ENCODE measurements at regions not wholly inside any gene's neighbourhood (a gene's known extent, or its start where the extent isn't known, plus 50 kb on each side); places are given as distances from the start of the nearest gene placed in this dataset.
"Not testable (repeated sequence)": the region's sequence is repeated elsewhere in the genome, so short reads cannot be mapped to it uniquely, and the experiment has no call there.

DNA sequence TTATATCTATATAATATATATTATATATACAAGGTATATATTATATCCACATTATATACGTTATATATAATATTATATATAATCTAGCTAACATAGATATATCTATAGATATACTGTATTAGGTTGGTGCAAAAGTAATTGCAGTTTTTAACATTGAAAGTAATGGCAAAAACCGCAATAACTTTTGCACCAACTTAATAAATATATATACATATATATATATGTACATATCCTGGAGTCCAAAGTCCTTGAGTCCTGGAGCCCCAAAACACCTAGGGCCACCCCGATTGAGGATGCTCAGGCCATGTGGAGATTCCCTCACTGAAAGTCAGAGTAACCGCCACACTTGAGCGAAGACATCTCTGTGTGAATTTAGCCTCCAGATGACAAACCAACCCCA is 408.2 kb upstream of the AUTS2 start:
- no peak for DNase-seq (ENCODE audit: low read depth in 2 of 3, low spot score in 2 of 3)

DNA sequence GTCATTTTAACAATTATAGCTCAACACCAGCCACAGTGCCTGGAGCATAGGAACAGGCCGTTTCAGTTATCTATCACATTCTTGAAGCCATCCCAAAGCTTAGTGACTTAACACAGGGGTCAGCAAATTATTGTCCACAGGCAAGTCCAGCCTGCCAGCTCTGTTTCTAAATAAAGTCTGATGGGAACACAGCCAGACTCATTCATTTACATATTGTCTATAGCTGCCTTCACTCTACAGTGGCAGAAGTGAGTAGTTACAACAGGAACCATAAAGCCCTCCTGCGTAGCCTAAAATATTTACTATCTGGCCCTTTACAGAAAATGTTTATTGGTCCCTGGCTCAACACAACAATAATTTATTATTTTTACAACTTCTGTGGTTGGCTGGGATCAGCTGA is 407.5 kb upstream of the AUTS2 start:
- no peak for DNase-seq (ENCODE audit: low read depth in 2 of 3, low spot score in 2 of 3)

DNA sequence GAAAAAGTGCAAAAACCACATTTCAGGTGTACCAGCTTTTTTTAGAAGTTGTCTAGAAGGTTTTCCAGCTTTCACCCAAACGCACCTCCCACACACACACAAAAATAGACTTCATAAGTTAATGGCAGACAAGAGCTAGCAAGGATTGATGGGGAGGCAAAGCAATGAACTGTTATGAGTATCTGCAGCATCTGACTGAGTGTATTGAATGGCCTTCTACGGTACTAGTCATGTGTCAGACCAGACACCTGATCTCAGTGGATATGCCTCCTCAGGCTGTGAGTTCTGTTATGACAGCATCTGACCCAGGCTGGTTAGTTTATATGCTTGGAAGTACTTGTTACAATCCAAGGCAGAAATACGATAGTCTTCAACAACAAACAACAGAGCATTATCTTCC is 406.1 kb upstream of the AUTS2 start:
- no peak for DNase-seq (ENCODE audit: low read depth in 2 of 3, low spot score in 2 of 3)

DNA sequence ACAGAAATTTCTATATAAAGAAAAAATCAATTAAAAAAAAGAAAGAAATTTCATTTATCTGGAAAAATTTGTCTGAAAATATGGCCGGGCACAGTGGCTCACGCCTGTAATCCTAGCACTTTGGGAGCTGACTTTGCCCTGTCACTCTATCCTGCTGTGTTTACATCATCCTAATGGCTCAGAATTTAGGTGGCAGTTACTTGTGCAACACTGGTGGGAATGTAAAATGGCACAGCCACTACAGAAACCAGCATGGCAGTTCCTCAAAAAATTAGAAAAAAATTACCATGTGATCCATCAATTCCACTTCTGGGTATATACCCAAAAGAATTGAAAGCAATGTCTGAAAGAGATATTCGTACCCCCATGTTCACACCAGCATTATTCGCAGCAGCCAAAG is 405.2 kb upstream of the AUTS2 start:
- DNase-seq (ENCODE audit: low read depth in 2 of 3, low spot score in 2 of 3), result no peak

DNA sequence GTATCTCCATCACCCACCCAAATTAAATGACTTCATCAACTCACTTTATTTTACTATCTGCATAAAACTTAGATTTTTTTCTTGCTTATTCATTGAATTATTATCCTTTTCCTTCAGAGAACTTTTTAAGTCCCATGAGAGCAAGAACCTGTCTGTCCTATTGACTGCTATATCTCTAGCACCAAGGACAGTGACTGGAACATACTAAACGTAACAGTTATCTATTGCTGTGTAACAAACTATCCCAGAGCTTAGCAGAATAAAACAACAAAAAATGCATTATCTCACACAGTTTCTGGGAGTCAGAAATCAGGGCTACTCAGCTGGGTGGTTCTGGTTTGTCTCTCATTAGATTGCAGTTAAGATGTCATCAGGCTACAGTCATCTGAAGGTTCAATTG is 401.7 kb upstream of the AUTS2 start:
- DNase-seq (ENCODE audit: low read depth in 2 of 3, low spot score in 2 of 3), result no peak

DNA sequence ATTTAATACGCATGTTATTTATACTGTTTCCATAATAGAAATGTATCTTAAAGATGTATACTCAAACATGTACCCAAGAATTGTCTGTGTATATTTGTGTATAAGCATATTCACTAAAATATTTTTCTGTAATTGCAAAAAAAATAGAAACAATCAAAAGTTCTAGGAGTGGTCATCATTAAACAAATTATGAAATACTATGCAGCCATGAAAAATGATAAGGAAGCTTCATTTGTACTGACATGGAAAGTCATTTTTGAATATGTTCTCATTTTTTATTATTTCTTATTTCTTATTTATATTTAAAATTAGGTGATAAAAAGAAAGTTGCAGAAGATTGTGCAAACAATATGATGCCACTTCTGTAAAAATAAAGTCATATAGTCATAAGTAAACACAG is 400.0 kb upstream of the AUTS2 start:
- no peak for DNase-seq (ENCODE audit: low read depth in 2 of 3, low spot score in 2 of 3)

DNA sequence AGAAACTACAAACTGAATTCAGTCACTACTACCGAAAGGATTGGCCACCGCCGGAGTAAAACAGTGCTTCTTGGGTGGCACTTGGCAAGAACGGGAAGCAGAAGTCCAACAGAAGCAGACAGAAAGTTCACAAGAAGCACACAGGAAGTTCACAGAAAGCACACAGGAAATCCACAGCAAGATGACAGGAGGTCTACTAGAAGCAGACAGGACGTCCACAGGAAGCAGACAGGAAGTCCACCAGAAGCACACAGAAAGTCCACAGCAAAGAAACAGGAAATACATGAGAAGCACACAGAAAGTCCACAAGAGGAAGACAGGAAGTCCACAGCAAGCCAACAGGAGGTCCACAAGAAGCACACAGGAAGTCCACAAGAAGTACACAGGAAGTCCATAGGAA is 399.2 kb upstream of the AUTS2 start:
- DNase-seq (ENCODE audit: low read depth in 2 of 3, low spot score in 2 of 3), result no peak

DNA sequence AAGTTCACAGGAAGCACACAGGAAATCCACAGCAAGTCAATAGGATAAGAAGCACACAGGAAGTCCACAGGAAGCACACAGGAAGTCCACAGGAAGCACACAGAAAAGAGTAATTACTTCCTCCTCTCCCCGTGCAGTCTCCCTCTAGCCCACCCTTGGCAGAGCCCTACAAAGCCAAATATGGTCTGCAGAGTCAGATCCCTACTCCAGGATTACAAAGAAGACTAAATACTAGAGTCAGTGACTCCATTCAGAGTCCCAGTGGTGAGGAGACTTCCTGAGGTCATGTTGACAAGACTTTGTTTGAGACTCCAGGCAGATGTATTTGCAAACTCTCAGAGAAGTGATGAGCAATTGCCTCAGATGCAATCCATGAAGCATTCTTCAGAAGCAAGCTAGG is 398.6 kb upstream of the AUTS2 start:
- no peak for DNase-seq (ENCODE audit: low read depth in 2 of 3, low spot score in 2 of 3)

DNA sequence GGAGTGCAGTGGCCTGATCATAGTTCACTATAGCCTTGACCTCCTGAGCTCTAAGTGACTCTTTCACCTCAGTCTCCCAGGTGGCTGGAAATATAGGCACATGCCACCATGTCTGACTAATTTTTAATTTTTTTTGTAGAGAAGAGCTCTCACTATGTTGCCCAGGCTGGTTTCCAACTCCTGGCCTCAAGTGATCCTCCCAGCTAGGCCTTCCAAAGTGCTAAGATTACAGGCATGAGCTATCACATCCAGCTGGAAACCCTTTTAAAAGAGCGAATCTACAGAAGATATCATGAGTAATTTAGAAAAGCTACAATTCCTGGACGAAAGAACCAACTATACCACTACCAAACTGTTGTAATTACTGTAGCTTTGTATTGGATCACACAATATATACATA is 394.4 kb upstream of the AUTS2 start:
- DNase-seq (ENCODE audit: low read depth in 2 of 3, low spot score in 2 of 3), result no peak

DNA sequence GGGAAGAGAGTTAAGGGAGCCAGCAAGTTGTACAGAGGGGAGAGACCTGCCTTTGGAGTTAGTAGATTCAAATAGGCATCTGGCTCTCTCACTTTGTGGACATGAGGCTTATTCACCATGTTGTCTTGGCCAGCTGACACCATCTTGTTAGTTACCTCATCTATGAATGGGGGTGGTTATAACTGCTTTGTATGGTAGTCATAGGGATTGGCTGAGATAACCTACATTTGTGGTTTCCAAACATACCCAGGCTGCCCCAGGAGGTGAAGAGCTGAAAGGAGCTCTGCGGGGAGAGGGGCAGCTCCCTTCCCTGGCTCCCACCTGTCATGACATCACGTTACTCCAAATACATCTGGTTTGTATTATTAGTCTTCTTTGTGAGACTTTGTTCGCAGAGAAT is 393.3 kb upstream of the AUTS2 start:
- DNase-seq (ENCODE audit: low read depth in 2 of 3, low spot score in 2 of 3), result no peak

DNA sequence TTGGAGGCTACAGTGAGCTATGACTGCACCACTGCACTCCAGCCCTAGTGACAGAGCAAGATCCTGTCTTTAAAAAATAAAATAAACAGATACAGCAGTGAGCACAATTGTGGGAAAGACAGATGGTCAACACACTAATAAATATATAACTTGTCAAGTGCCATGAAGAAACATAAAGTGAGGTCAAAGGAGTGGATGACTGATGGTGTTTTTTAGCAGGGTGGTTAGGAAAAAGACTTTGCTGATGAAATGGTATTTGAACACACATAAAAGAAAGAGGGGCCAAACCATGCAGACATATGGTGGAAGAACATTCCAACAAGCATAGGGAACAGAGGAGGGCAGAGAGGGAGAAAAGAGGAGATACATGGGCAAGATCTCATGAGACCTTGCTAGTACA is 392.7 kb upstream of the AUTS2 start:
- DNase-seq (ENCODE audit: low read depth in 2 of 3, low spot score in 2 of 3), result no peak

DNA sequence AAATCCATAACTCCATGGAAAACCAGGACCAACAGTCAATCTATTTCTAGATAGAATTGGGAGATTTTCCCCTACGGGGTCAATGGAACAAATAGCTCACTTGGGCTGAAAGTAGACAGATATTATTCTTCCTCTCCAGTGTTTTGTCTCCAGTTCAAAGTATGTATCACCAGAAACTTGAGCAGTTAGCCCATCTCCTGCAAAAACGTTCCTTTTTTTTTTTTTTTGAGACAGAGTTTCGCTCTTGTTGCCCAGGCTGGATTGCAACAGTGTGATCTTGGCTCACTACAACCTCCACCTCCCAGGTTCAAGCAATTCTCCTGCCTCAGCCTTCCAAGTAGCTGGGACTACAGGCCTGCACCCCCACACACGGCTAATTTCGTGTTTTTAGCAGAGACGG is 390.0 kb upstream of the AUTS2 start:
- DNase-seq (ENCODE audit: low read depth in 2 of 3, low spot score in 2 of 3), result no peak

DNA sequence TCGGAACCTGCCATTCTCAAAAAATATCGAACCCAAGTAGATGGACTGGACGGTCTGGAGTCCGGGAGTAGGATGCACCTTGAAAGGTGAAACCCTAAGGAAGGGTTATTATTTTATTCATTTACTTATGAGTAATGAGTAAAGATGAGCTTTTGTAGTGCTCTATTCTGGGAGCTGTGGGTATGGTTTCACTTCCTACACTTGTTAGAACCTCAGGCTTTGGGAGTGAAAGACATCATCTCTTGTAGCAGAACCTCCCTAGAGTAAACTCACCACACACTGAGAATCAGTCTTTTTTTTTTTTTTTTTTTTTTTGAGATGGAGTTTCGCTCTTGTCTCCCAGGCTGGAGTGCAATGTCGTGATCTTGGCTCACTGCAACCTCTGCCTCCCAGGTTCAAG is 389.4 kb upstream of the AUTS2 start:
- DNase-seq (ENCODE audit: low read depth in 2 of 3, low spot score in 2 of 3), result no peak

DNA sequence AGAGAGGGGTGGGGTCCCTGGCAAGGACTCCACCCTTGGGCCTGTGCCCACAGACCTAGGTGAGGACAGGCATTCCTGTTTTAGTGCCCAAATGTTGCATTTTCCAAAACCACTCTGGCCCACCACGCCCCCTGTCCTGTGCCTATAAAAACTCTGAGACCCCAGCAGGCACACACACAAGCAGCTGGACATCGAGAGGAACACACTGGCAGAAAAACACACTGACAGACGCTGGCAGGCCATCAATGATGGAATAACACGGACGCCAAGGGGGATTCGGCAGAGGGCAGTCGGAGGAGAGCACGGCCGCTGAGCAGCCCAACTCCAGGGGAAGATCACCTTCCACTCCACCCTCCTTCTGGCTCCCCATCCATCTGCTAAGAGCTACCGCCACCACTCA is 386.9 kb upstream of the AUTS2 start:
- DNase-seq (ENCODE audit: low read depth in 2 of 3, low spot score in 2 of 3), result no peak

DNA sequence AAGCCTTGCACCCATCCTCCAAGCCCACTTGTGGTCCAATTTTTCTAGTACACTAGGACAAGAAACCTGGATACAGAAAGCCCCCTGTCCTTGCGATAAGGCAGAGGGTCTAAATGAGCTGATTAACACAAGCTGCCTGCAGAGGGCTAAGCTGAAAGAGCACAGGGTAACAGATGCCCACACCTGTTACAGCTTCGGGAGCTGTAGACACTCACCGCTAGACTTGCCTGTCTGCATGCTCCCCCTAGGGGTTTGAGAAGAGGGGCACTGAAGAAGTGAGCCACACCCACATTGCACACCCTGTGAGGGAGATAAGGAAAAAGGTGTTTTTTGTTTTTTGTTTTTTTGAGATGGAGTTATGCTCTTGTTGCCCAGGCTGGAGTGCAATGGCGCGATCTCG is 386.5 kb upstream of the AUTS2 start:
- no peak for DNase-seq (ENCODE audit: low read depth in 2 of 3, low spot score in 2 of 3)

DNA sequence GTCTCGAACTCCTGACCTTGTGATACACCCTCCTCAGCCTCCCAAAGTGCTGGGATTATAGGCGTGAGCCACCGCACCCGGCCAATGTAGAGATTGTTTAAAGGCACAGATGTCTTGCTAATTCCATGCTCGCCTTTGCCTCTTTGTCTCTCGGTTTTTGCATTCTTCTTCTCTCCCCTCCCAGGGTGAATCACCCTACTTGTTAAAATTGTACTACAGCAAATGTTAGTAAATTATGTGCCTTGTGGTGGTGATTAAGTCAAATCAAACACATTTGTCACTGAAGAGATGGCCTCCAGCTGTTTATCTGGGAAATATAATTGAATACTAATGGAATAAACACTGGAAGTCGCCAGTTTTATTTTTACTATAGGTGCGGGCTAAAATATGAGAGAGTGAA is 384.4 kb upstream of the AUTS2 start:
- DNase-seq (ENCODE audit: low read depth in 2 of 3, low spot score in 2 of 3), result no peak

DNA sequence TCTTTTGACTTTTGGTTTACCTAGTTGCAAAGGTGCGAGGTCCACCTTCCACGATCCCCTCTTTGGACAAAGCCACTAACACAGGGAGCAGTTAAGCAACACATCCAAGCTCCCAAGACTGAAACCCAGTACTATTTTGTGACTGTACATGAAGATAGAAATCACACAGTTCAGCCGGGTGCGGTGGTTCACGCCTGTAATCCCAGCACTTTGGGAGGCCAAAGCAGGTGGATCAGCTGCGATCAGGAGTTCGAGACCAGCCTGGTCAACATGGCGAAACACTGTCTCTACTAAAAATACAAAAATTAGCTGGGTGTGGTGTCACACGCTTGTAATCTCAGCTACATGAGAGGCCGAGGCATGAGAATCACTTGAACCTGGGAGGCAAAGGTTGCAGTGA is 382.8 kb upstream of the AUTS2 start:
- not testable (repeated sequence) for DNase-seq (ENCODE audit: low read depth in 2 of 3, low spot score in 2 of 3)

DNA sequence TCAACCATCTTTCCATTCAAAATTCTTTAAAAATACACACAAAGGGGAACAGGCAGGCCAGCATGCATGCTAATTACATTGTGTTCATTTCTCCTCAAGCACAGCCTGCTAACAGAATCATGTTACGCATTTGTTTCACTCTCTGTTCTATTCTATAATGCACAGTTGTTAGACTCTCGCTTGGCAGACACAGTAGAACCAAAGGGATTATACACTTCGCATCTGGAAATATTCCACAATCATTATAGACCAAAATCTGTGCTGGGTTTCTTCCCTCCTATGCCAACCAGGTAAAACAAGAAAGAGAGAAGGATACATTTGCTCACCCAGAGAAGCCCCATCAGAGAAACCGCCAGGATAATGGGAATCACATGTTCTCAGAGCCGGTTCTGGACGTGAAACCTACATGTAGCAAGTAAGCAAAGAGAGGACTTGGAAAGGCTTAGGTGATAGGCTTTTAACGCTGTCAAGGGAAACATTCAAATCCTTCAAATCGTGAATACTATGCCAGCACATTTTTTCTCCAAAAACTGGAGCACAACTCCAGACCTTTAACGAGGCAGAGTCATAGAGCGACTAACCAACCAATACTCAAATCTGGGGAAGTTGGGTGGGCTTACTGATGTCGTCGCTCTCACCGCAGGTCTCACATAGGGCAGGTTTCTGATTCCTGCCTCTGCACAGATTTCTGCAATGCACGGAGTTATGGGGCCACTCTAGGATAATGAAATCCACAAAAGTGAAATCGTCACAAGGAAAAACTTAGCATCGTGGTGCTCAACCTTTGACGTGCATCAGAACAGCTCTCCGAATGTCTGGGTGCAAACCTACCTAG is 380.5 kb upstream of the AUTS2 start:
- DNase-seq (ENCODE audit: low read depth in 2 of 3, low spot score in 2 of 3), result no peak

DNA sequence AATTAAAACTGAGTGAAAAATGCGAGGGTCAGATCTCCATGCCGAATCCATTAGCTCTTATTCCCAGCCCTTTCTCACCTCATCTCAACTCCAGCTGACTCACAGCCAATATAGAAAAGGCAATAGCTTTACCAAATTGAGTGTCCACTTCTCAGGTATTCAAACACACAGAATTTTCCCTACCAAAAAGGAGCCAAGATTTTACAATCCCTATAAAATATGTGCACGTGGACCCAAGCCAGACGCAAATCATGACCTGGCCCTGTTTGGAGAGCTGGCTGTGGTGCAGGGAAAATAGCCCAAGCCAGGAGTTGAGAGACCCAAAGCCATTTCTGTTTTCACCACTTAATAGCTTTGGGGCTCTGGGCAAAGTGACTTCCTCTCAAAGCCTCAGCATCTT is 379.7 kb upstream of the AUTS2 start:
- DNase-seq (ENCODE audit: low read depth in 2 of 3, low spot score in 2 of 3), result no peak

DNA sequence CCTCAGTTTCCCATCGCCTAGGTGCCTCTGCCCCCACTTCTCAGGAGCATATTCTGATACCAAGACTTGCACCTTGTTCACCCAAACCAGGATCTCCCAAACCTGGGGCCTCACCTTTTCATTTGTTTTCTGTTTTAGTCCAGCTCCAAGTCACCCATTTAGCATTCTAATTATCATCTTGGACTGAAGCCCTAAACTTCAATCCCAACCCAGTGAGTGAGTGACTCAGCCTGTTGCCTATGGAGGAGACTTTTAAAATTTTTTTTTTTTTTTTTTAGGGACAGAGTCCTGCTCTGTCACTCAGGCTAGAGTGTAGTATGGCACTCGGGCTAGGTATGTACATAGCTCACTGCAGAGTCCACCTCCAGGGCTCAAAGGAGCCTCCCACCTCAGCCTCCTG is 378.9 kb upstream of the AUTS2 start:
- DNase-seq (ENCODE audit: low read depth in 2 of 3, low spot score in 2 of 3), result no peak

DNA sequence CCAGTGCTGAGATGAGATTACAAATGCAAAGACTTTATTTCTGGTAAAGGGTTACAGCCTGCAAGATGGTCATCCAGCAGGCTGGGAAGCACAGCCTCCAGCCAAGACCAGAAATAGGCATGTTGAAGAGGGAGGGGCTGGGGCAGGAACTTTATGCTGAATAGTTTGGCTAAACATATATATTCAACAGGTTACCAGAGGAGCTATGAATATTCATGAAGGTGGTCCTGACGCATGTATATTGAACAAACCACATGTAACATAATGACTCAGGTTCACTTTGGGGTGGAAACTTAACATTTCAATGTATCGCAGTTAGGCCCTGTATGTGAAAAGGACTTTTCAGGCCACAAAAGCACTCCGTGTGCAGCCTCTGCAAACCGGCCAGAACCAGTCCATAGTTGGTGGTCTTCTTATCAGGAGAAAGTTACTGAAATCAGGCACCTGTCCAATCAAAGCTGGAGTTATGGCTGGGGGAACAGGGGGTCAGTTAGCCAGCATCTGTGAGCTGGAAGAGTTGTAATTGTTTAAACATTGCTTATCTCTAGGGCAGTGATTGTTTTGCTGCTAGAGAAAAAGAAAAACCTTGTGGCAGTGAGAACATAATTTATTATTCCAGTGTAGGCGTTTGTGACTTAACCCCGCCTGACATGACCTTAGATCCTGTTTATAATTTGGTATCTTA is 372.9 kb upstream of the AUTS2 start:
- DNase-seq (ENCODE audit: low read depth in 2 of 3, low spot score in 2 of 3), result no peak

DNA sequence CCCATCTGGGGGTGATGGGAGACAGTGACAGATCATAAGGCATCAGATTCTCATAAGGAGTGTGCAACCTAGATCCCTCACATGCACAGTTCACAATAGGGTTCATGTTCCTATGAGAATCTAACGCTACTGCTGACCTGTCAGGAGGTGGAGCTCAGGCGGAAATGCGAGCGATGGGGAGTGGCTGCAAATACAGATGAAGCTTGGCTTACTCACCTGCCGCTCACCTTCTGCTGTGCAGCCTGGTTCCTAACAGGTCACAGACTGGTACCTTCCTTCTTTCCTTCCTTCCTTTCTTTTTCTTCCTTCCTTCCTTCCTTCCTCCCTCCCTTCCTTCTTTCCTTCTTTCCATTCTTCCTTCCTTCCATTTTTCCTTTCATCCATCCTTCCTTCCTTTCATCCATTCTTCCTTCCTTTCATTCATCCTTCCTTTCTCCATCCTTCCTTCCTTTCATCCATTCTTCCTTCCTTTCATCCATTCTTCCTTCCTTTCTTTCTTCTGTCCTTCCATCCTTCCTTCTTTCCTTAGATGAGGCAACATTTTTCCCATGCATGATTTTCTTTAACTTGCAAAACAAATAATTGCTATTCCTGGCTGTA is 370.0 kb upstream of the AUTS2 start:
- DNase-seq (ENCODE audit: low read depth in 2 of 3, low spot score in 2 of 3), result no peak

Data from activated CD8-positive, alpha-beta memory T cell treated with anti-CD3 and anti-CD28 coated beads for 48 hours (primary cell).